ENCODE measurements at regions not wholly inside any gene's neighbourhood (a gene's known extent, or its start where the extent isn't known, plus 50 kb on each side); places are given as distances from the start of the nearest gene placed in this dataset.

GRCh38 chr12:46103559-46104383 is 113.4 kb upstream of the SCAF11 start:
- DNase-seq (ENCODE audit: low spot score in 2 of 2) (no peak), ATAC-seq (no peak)
- H3K4me3 Mint-ChIP-seq = no peak overlapping the region
- H3K36me3 Mint-ChIP-seq = no peaks in the 10 kb centered on the region
- H3K4me1 Mint-ChIP-seq = no peaks in the 10 kb centered on the region
- no peak overlapping the region for H3K27ac Mint-ChIP-seq
- H3K9me3 Mint-ChIP-seq = no peaks in the 10 kb centered on the region

DNA sequence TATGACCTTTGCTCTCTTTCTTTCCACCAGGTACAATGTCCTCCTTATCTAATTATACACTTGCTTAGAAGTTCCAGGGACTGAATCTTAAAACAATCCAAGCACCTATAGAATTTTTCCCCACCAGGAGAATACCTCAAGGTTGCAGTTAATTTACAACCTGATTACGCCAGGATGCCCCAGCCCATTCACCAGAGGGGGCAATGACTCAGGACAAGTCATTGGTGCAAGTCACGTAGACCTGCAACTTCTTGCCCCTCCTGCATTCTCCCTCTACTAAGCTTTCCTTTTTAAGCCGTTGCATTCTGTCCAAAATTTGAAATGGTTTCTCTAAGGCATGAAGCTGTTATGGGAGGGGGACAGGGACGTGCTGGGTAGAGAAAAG is 111.1 kb upstream of the SCAF11 start:
- DNase-seq (ENCODE audit: low spot score in 2 of 2) = no peak
- Mint-ChIP-seq H3K36me3 (no peaks in the 10 kb centered on the region), H3K4me1 (no peaks in the 10 kb centered on the region), H3K4me3 (no peak overlapping the region), H3K9me3 (no peaks in the 10 kb centered on the region), H3K27ac (no peak overlapping the region)
- ATAC-seq = no peak

GRCh38 chr12:46100551-46101484 is 110.4 kb upstream of the SCAF11 start:
- ATAC-seq (no peak), DNase-seq (ENCODE audit: low spot score in 2 of 2) (no peak)
- Mint-ChIP-seq H3K4me3 (no peak overlapping the region), H3K4me1 (no peaks in the 10 kb centered on the region), H3K27ac (no peak overlapping the region), H3K36me3 (no peaks in the 10 kb centered on the region), H3K9me3 (no peaks in the 10 kb centered on the region)

DNA sequence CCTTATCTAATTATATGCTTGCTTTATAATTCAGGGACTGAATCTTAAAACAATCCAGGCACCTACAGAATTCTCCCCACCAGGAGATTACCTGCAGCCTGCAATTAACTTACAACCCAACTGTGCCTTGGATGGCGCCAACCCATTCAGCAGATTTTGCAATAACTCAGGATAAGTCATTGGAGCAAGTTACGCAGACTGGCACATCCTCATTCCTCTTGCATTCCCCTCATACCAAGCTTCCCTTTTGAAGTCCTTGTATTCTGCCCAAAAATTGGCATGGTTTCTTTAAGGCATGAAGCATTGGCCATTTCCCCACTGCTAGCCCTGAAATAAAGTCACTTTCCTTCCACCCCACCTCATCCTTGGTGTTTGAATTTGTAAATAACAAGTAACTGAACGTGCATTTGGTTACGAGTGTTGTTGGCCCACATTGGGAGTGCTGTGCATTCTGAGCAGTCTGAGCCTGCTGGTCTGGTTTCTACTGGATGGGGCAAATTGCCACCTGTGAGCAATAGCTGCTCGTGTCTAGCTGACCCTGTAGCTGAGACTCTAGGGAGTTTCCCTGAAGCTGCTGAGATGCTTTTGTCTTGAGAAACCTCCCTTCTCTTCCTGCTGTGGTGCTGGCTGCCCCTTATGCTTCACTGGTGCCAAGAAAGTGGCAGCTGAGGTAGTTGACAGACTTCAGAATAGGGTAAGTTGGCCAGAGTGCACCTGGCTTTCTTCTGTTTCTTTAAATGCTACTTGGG is 99.2 kb upstream of the SCAF11 start:
- Mint-ChIP-seq H3K36me3 (no peaks in the 10 kb centered on the region), H3K9me3 (peaks cover 5% of the 10 kb centered on the region), H3K4me1 (no peaks in the 10 kb centered on the region), H3K27ac (no peak overlapping the region), H3K4me3 (no peak overlapping the region)
- no peak for ATAC-seq
- no peak for DNase-seq (ENCODE audit: low spot score in 2 of 2)

DNA sequence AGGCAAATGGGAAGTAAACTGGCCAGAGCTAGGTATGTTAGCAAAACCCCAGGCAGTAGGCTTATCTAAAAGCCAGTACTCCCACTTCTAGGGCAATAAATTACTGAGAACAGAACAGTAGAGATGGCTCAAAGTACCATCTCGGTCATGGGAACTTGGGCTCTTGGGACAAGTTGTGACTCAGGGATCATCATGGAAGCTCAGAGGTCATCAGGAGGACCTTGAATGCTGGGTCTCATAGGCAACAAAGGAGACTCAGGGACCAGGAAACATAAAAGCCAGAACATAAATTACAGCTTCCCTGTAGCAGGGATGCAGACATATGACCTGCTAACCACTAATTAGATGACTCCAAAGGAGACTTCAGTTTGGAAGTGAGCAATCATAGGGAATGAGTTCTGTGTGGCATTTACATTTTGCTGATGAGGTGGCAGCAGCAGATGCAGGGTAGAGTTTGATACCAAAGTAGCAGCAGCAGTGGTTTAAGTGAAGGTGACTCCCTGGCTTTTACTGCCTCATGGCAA is 97.6 kb upstream of the SCAF11 start:
- no peaks in the 10 kb centered on the region for H3K36me3 Mint-ChIP-seq
- H3K9me3 Mint-ChIP-seq = peaks cover 5% of the 10 kb centered on the region
- ATAC-seq (no peak), DNase-seq (ENCODE audit: low spot score in 2 of 2) (no peak)
- H3K4me3 Mint-ChIP-seq = no peak overlapping the region
- no peaks in the 10 kb centered on the region for H3K4me1 Mint-ChIP-seq
- no peak overlapping the region for H3K27ac Mint-ChIP-seq

DNA sequence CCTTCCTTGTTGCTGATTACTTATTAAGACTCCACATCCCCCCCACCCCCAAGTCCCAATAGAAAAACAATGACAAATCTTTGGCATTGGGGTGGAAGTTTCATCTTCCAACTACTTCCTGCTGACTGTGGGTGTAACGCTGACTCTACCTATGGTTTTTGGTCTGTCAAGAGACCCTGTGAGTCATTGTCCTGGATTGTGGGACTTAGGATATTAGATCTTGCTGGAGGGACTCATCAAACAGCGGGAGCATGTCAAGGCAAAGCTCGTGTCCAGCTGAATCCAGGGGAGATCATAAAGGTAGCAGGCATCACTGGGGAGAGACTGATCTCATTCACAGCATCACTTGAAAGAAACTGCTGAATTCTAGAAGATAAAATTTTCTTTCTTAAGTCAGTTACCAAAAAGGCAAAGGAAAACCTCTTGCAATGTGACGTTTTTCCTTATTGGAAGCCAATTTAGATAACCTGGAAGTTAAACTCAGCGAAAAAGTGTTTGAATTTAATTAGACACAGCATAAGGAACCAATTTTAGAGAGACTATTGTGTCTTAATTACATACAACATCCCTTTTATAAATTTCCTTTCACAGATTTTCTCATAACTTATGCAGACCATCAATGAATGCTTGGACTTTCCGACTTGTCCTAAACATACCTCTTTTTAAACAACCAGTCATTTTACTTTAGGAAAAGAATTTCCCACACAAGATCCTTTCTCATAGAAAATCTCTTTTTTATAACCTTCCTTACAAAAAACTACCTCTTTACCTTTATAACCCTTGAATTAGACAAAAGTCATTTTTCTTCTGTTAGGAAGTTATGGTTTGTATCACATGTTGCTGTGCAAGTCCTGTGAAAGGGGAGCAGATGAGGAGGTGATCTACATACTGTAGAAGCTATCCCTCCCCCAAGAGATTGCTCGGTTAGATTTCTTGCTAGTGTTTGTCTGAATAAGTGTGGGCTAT is 94.6 kb upstream of the SCAF11 start:
- H3K4me3 Mint-ChIP-seq = no peak overlapping the region
- H3K4me1 Mint-ChIP-seq = no peaks in the 10 kb centered on the region
- peaks cover 5% of the 10 kb centered on the region for H3K9me3 Mint-ChIP-seq
- no peaks in the 10 kb centered on the region for H3K36me3 Mint-ChIP-seq
- H3K27ac Mint-ChIP-seq = no peak overlapping the region
- DNase-seq (ENCODE audit: low spot score in 2 of 2) (no peak), ATAC-seq (no peak)

DNA sequence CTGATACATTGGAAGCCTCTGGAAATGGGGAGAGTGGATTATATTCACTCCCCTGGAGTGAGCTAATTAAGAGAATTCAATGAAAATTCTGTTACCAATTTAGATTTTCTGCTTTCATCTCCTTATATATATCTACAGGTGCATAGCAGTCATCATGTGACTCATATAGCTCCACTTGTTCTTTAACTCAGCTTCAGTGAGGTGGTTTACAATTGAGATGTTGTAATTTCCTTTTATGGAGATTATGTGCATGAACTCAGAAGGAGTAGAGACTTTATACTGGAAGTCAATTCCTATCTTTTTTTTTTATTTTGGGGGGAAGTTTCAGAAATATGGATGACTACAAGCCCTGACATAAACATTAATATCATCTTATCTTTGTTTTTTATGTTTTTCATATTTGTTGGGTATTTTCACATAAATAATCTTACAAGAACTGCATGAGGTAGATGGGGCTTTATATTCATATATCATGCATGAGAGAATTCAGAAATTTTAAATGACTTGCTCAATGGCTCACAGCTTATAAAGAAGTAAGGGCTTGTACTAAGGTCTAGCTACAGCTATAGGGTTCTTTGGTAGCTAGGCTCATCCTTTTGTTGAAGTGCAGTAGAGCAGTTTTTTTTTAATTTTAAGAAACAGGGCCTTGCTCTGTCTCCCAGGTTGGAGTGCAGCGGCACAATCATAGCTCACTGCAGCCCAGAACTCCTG is 92.3 kb upstream of the SCAF11 start:
- DNase-seq (ENCODE audit: low spot score in 2 of 2) (no peak), ATAC-seq (no peak)
- H3K27ac Mint-ChIP-seq = no peak overlapping the region
- peaks cover 13% of the 10 kb centered on the region for H3K9me3 Mint-ChIP-seq
- H3K36me3 Mint-ChIP-seq = no peaks in the 10 kb centered on the region
- H3K4me3 Mint-ChIP-seq = no peak overlapping the region
- no peaks in the 10 kb centered on the region for H3K4me1 Mint-ChIP-seq

DNA sequence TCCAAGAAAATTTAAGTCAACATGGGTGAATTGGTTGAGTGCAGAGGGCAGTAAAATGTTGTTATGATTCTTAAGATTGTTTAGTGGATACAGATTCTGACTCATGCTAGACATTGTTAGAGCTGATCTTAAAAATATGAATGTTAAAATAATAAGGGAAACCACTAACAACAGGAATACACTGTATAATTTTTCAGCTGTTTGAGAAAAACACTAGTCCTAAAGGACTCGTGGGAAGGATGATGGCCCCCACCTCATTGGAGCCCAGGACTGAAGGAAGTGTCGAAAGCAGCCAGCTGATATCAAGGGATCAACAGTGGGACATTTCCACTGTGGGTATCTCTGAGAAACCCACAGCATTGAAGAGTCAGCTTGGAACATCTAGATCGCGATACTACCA is 82.9 kb upstream of the SCAF11 start:
- peaks cover 2% of the 10 kb centered on the region for H3K9me3 Mint-ChIP-seq
- H3K36me3 Mint-ChIP-seq = no peaks in the 10 kb centered on the region
- peaks cover 4% of the 10 kb centered on the region for H3K4me1 Mint-ChIP-seq
- no peak for DNase-seq (ENCODE audit: low spot score in 2 of 2)
- no peak overlapping the region for H3K4me3 Mint-ChIP-seq
- ATAC-seq = no peak
- H3K27ac Mint-ChIP-seq = no peak overlapping the region

- peaks cover 4% of the 10 kb centered on the region for H3K4me1 Mint-ChIP-seq
- no peak overlapping the region for H3K4me3 Mint-ChIP-seq
- no peaks in the 10 kb centered on the region for H3K9me3 Mint-ChIP-seq
- H3K27ac Mint-ChIP-seq = no peak overlapping the region
- DNase-seq (ENCODE audit: low spot score in 2 of 2) (peak; percentile 32 to 78), ATAC-seq (peak; percentile 85)
- no peaks in the 10 kb centered on the region for H3K36me3 Mint-ChIP-seq
Observed at GRCh38 chr12:46071769-46072624, 81.6 kb upstream of the SCAF11 start.

DNA sequence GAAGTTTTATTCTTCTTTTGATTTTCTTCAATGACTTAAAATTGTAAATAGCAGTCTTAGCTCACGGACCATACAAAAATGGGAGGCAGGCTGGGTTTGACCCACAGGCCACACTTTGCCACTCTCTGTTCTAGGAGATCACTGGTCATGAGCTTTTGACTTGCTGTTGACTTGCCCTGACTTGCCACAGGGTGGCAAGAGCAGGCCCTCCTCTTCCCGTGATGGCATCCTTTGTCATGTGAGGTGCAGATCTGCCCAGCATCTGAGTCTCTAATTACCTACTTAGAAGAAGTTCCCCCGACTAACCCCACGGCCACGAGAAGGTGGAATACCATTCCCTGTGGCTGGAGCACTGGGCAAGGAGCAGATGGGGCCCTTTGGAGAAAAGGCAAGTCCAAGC is 81.0 kb upstream of the SCAF11 start:
- no peak overlapping the region for H3K27ac Mint-ChIP-seq
- H3K9me3 Mint-ChIP-seq = no peaks in the 10 kb centered on the region
- no peak overlapping the region for H3K4me3 Mint-ChIP-seq
- DNase-seq (ENCODE audit: low spot score in 2 of 2) (no peak), ATAC-seq (no peak)
- peaks cover 4% of the 10 kb centered on the region for H3K4me1 Mint-ChIP-seq
- H3K36me3 Mint-ChIP-seq = no peaks in the 10 kb centered on the region

GRCh38 chr12:46067094-46067493 is 76.7 kb upstream of the SCAF11 start:
- Mint-ChIP-seq H3K27ac (no peak overlapping the region), H3K36me3 (no peaks in the 10 kb centered on the region), H3K4me3 (no peak overlapping the region), H3K9me3 (no peaks in the 10 kb centered on the region), H3K4me1 (peaks cover under 1% of the 10 kb centered on the region)
- DNase-seq (ENCODE audit: low spot score in 2 of 2) (no peak), ATAC-seq (no peak)

DNA sequence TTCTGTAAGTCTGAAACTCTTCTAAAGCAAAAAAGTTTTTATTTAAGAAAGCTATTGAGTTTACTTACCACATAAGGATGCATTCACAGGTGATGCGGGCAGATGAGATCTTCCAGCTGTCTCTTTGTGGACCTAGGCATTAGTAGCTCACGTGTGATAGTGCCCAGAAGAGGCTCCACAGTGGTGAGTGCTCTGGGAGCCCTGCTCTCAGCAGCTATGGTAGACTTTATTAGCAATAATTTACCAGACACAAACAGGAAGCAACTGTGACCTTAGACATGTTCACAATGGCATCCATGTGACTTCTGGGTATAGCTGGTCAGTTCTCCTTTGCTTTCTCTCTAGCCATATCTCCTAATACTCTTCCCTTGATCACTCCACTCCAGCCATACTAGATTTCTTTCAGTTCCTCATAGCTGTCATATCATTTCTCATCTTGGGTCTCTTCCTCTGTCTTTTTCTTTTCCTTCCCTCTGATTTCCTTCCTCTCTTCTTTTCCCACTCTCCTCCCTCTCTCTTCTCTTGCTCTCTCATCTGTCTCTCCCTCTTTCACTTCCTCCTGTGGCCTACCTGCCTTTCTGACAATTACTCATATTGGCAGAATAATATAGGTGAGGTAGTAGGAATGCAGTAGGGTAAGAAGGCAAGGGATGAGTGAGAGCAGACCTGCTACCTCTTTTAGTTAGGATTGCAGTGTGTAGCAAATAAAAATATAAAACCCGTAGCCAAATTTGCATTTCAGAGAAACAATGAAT is 75.2 kb upstream of the SCAF11 start:
- no peak overlapping the region for H3K4me3 Mint-ChIP-seq
- H3K27ac Mint-ChIP-seq = no peak overlapping the region
- no peaks in the 10 kb centered on the region for H3K36me3 Mint-ChIP-seq
- ATAC-seq = no peak
- DNase-seq (ENCODE audit: low spot score in 2 of 2) = no peak
- H3K4me1 Mint-ChIP-seq = no peaks in the 10 kb centered on the region
- H3K9me3 Mint-ChIP-seq = no peaks in the 10 kb centered on the region

Data from stimulated activated effector memory CD8-positive, alpha-beta T cell treated with anti-CD3 and anti-CD28 coated beads, Interleukin-12 subunit alpha, Interleukin-12 subunit beta, amount 100 ng/mL, for 72 hours (primary cell).